IPS DF 19.7 (cell line): ENCODE measurements at regions not wholly inside any gene's neighbourhood (a gene's known extent, or its start where the extent isn't known, plus 50 kb on each side); places are given as distances from the start of the nearest gene placed in this dataset.
"Not testable (repeated sequence)": the region's sequence is repeated elsewhere in the genome, so short reads cannot be mapped to it uniquely, and the experiment has no call there.

Experiments
- DNase-seq: peaks from one replicate; pipeline ENCODE4 v3.0.0-alpha.2; 2013; ENCODE audit warnings: low read depth, low spot score

GRCh38 chr5:71771191-71771590 lies 52.1 kb downstream of the CARTPT start:
- no peak for DNase-seq

GRCh38 chr5:71778678-71779276 lies 59.7 kb downstream of the CARTPT start:
- DNase-seq, result no peak

- no peak for DNase-seq
Observed at GRCh38 chr5:71780597-71780996, 61.5 kb downstream of the CARTPT start.

- DNase-seq, result no peak
Observed at GRCh38 chr5:71782393-71782770, 63.3 kb downstream of the CARTPT start.

GRCh38 chr5:71782771-71783770 lies 64.0 kb downstream of the CARTPT start:
- DNase-seq, result no peak

GRCh38 chr5:71783891-71784290 lies 64.8 kb downstream of the CARTPT start:
- no peak for DNase-seq

GRCh38 chr5:71786337-71787055 lies 67.4 kb downstream of the CARTPT start:
- no peak for DNase-seq

GRCh38 chr5:71788794-71789193 lies 69.7 kb downstream of the CARTPT start:
- DNase-seq, result no peak

GRCh38 chr5:71789746-71790145 lies 70.7 kb downstream of the CARTPT start:
- DNase-seq, result no peak

GRCh38 chr5:71790433-71790832 lies 71.4 kb downstream of the CARTPT start:
- no peak for DNase-seq

GRCh38 chr5:71792041-71792440 lies 73.0 kb downstream of the CARTPT start:
- DNase-seq, result not testable (repeated sequence)

GRCh38 chr5:71794061-71794695 lies 75.1 kb downstream of the CARTPT start:
- DNase-seq, result no peak

GRCh38 chr5:71802673-71803072 lies 83.6 kb downstream of the CARTPT start:
- DNase-seq, result no peak

- DNase-seq, result no peak
Observed at GRCh38 chr5:71806711-71807110, 87.6 kb downstream of the CARTPT start.

GRCh38 chr5:71807909-71808308 lies 88.8 kb downstream of the CARTPT start:
- no peak for DNase-seq

GRCh38 chr5:71809446-71809845 lies 90.4 kb downstream of the CARTPT start:
- no peak for DNase-seq

- no peak for DNase-seq
Observed at GRCh38 chr5:71810023-71810422, 90.9 kb downstream of the CARTPT start.

GRCh38 chr5:71810471-71811195 lies 91.6 kb downstream of the CARTPT start:
- DNase-seq, result no peak

GRCh38 chr5:71811779-71812178 lies 92.7 kb downstream of the CARTPT start:
- no peak for DNase-seq

- no peak for DNase-seq
Observed at GRCh38 chr5:71816307-71816706, 97.2 kb downstream of the CARTPT start.

GRCh38 chr5:71817891-71818290 lies 98.8 kb downstream of the CARTPT start:
- no peak for DNase-seq
